ENCODE measurements at regions not wholly inside any gene's neighbourhood (a gene's known extent, or its start where the extent isn't known, plus 50 kb on each side); places are given as distances from the start of the nearest gene placed in this dataset.

GRCh38 chr2:180520921-180521581, 459.4 kb upstream of the UBE2E3 start:
- H3K27ac ChIP-seq = peak overlapping the region; percentile 47
- TF ChIP-seq CTCF (IDR thresholded peaks at IDR 0.05) (no peak), ZFX (IDR thresholded peaks at IDR 0.05; ENCODE audit: borderline replicate concordance) (no peak)

GRCh38 chr2:180520206-180520605, 460.2 kb upstream of the UBE2E3 start:
- TF ChIP-seq CTCF (IDR thresholded peaks at IDR 0.05) (peak; percentile 28; the same call in 1 of the 2 replicates), ZFX (IDR thresholded peaks at IDR 0.05; ENCODE audit: borderline replicate concordance) (no peak)
- peak overlapping the region; percentile 47 for H3K27ac ChIP-seq

GRCh38 chr2:180519276-180519675, 461.1 kb upstream of the UBE2E3 start:
- TF ChIP-seq CTCF (IDR thresholded peaks at IDR 0.05) (no peak), ZFX (IDR thresholded peaks at IDR 0.05; ENCODE audit: borderline replicate concordance) (no peak)
- no peak overlapping the region for H3K27ac ChIP-seq

GRCh38 chr2:180516232-180516631, 464.2 kb upstream of the UBE2E3 start:
- H3K27ac ChIP-seq = no peak overlapping the region
- no peak for TF ChIP-seq CTCF (IDR thresholded peaks at IDR 0.05)

- no peak for TF ChIP-seq ZFX (IDR thresholded peaks at IDR 0.05; ENCODE audit: borderline replicate concordance)
- TF ChIP-seq CTCF (IDR thresholded peaks at IDR 0.05) = no peak
- H3K27ac ChIP-seq = no peak overlapping the region
Measured at GRCh38 chr2:180513389-180513788, 467.0 kb upstream of the UBE2E3 start.

GRCh38 chr2:180508458-180508857, 471.9 kb upstream of the UBE2E3 start:
- no peak overlapping the region for H3K27ac ChIP-seq
- TF ChIP-seq CTCF (IDR thresholded peaks at IDR 0.05) = no peak
- no peak for TF ChIP-seq ZFX (IDR thresholded peaks at IDR 0.05; ENCODE audit: borderline replicate concordance)

GRCh38 chr2:180507028-180507427, 473.4 kb upstream of the UBE2E3 start:
- H3K27ac ChIP-seq = no peak overlapping the region
- TF ChIP-seq CTCF (IDR thresholded peaks at IDR 0.05) (no peak), ZFX (IDR thresholded peaks at IDR 0.05; ENCODE audit: borderline replicate concordance) (no peak)

Measured in 22Rv1 (cell line).